Endothelial cell of hepatic sinusoid (primary cell): ENCODE measurements at regions not wholly inside any gene's neighbourhood (a gene's known extent, or its start where the extent isn't known, plus 50 kb on each side); places are given as distances from the start of the nearest gene placed in this dataset.

Experiments used
- in situ Hi-C: cut with HindIII; loops from 2 replicates; pipeline ENCODE4 v1.10.0; 2017; ENCODE audit warnings: low sequenced_read_pairs

GRCh38 chrX:22392133-22392948 is 119.6 kb downstream of the CBLL2 start:
- in situ Hi-C loops: no loop called here

GRCh38 chrX:22395372-22395771 is 122.7 kb downstream of the CBLL2 start:
- in situ Hi-C loops: no loop called here

GRCh38 chrX:22396408-22396807 is 123.7 kb downstream of the CBLL2 start:
- in situ Hi-C loops: no loop called here

GRCh38 chrX:22397566-22397965 is 124.9 kb downstream of the CBLL2 start:
- in situ Hi-C loops: no loop called here

GRCh38 chrX:22399437-22400192 is 126.9 kb downstream of the CBLL2 start:
- in situ Hi-C loops: no loop called here

- in situ Hi-C loops: no loop called here
These were observed 131.6 kb downstream of the CBLL2 start for GRCh38 chrX:22404297-22404696.

GRCh38 chrX:22406201-22406737 is 133.6 kb downstream of the CBLL2 start:
- in situ Hi-C loops: no loop called here

- in situ Hi-C loops: no loop called here
These were observed 136.7 kb downstream of the CBLL2 start for GRCh38 chrX:22409418-22409817.

GRCh38 chrX:22424122-22424915 is 151.6 kb downstream of the CBLL2 start:
- in situ Hi-C loops: no loop called here

GRCh38 chrX:22424919-22425318 is 152.2 kb downstream of the CBLL2 start:
- in situ Hi-C loops: no loop called here

- in situ Hi-C loops: no loop called here
These were observed 157.0 kb downstream of the CBLL2 start for GRCh38 chrX:22429704-22430103.

- in situ Hi-C loops: no loop called here
These were observed 158.0 kb downstream of the CBLL2 start for GRCh38 chrX:22430701-22431100.

- in situ Hi-C loops: no loop called here
These were observed 160.8 kb downstream of the CBLL2 start for GRCh38 chrX:22433292-22434070.

GRCh38 chrX:22445880-22446279 is 173.2 kb downstream of the CBLL2 start:
- in situ Hi-C loops: no loop called here

- in situ Hi-C loops: no loop called here
These were observed 190.2 kb downstream of the CBLL2 start for GRCh38 chrX:22462959-22463358.

GRCh38 chrX:22467571-22467970 is 194.9 kb downstream of the CBLL2 start:
- in situ Hi-C loops: loop anchor here (5.0 kb wide), 1 partner anchor 50 kb away; no protein-coding TSS in a partner anchor

- in situ Hi-C loops: no loop called here
These were observed 208.7 kb downstream of the CBLL2 start for GRCh38 chrX:22481436-22481835.

- in situ Hi-C loops: no loop called here
These were observed 213.6 kb downstream of the CBLL2 start for GRCh38 chrX:22486296-22486695.

- in situ Hi-C loops: loop anchor here (5.0 kb wide), 1 partner anchor 50 kb away; no protein-coding TSS in a partner anchor
These were observed 244.2 kb downstream of the CBLL2 start for GRCh38 chrX:22516893-22517292.

- in situ Hi-C loops: no loop called here
These were observed 247.6 kb downstream of the CBLL2 start for GRCh38 chrX:22520128-22520828.
